SU-DHL-6 (cell line): ENCODE measurements at regions not wholly inside any gene's neighbourhood (a gene's known extent, or its start where the extent isn't known, plus 50 kb on each side); places are given as distances from the start of the nearest gene placed in this dataset.

ENCODE experiments used
- H2AFZ ChIP-seq: fragments of 200-600 bp; sonication (generic); 2 replicates; pipeline ENCODE4 v1.6.1; 2014; ENCODE audit warnings: low read depth, mild to moderate bottlenecking, moderate library complexity, mixed read lengths, antibody characterized with exemption, low read length; ENCODE audit not compliant: severe bottlenecking
- H3F3A ChIP-seq: fragments of 200-600 bp; shearing (Covaris generic); 2 replicates; pipeline ENCODE4 v1.6.0; 2016; ENCODE audit warnings: antibody characterized with exemption, mild to moderate bottlenecking; ENCODE audit not compliant: insufficient read depth
- H3K27ac ChIP-seq: fragments of 200-600 bp; sonication (generic); 2 replicates; pipeline ENCODE4 v1.5.1; 2016; ENCODE audit warnings: low read depth, mild to moderate bottlenecking, low read length, moderate library complexity, mixed read lengths
- H3K27me3 ChIP-seq: fragments of 200-600 bp; sonication (generic), shearing (Covaris generic); 2 replicates; pipeline ENCODE4 v1.6.0; 2014; ENCODE audit warnings: mild to moderate bottlenecking, low read length
- H3K36me3 ChIP-seq: fragments of 200-600 bp; sonication (generic); 2 replicates; pipeline ENCODE4 v1.6.1; 2014; ENCODE audit warnings: mild to moderate bottlenecking, low read length, mixed read lengths
- H3K4me2 ChIP-seq: fragments of 300-600, 200-600 bp; shearing (Covaris generic), sonication (generic); 2 replicates; pipeline ENCODE4 v1.6.0; 2014; ENCODE audit warnings: low read length, low read depth, mild to moderate bottlenecking; ENCODE audit not compliant: poor library complexity, severe bottlenecking
- H3K4me3 ChIP-seq: fragments of 200-600 bp; sonication (generic); 2 replicates; pipeline ENCODE4 v1.5.1; 2014; ENCODE audit warnings: antibody characterized with exemption, low read length, mild to moderate bottlenecking, mixed read lengths; ENCODE audit not compliant: insufficient read depth, poor library complexity, severe bottlenecking
- H3K79me2 ChIP-seq: fragments of 200-600 bp; sonication (generic); 2 replicates; pipeline ENCODE4 v1.6.1; 2014; ENCODE audit warnings: mild to moderate bottlenecking, low read length, moderate library complexity; ENCODE audit not compliant: insufficient read depth
- H3K9ac ChIP-seq: fragments of 200-600 bp; sonication (generic); 2 replicates; pipeline ENCODE4 v1.7.0; 2014; ENCODE audit warnings: mild to moderate bottlenecking, low read length
- H3K9me2 ChIP-seq: fragments of 200-600 bp; sonication (generic); replicated peaks from 2 replicates; pipeline ENCODE4 v1.6.1; 2014; ENCODE audit warnings: low read length; ENCODE audit not compliant: insufficient read depth
- H3K9me3 ChIP-seq: fragments of 200-600 bp; sonication (generic); 2 replicates; pipeline ENCODE4 v1.6.1; 2014; ENCODE audit warnings: low read length, mixed read lengths; ENCODE audit not compliant: insufficient read depth
- H4K20me1 ChIP-seq: fragments of 200-600 bp; sonication (generic); 2 replicates; pipeline ENCODE4 v1.6.1; 2014; ENCODE audit warnings: low read depth, mild to moderate bottlenecking, antibody characterized with exemption, low read length, moderate library complexity, mixed read lengths
- CTCF ChIP-seq: fragments of 200-600 bp; sonication (generic); IDR thresholded peaks from one replicate; pipeline ENCODE4 v1.5.1; 2017; ENCODE audit warnings: antibody characterized with exemption, mild to moderate bottlenecking, low read length, moderate library complexity; ENCODE audit not compliant: insufficient read depth, poor library complexity, severe bottlenecking
- EZH2phosphoT487 ChIP-seq: fragments of 200-600 bp; sonication (generic), shearing (Covaris generic); conservative IDR thresholded peaks from 2 replicates; pipeline ENCODE4 v1.6.1; 2018; ENCODE audit warnings: mild to moderate bottlenecking, antibody characterized with exemption, low read length, moderate library complexity, mixed read lengths

GRCh38 chr6:116982401-116982800, 105.4 kb downstream of the RFX6 start:
- H3K4me2 ChIP-seq = no peak overlapping the region
- H3K9ac ChIP-seq = no peak overlapping the region
- no peak overlapping the region for H2AFZ ChIP-seq
- H4K20me1 ChIP-seq = no peaks in the 10 kb centered on the region
- no peak overlapping the region for H3K4me3 ChIP-seq
- TF ChIP-seq EZH2phosphoT487 (no peak), CTCF (no peak)
- H3F3A ChIP-seq = no peaks in the 10 kb centered on the region
- H3K9me2 ChIP-seq = no peaks in the 10 kb centered on the region
- H3K36me3 ChIP-seq = no peaks in the 10 kb centered on the region
- no peaks in the 10 kb centered on the region for H3K79me2 ChIP-seq
- no peaks in the 10 kb centered on the region for H3K9me3 ChIP-seq
- no peaks in the 10 kb centered on the region for H3K27me3 ChIP-seq
- H3K27ac ChIP-seq = no peak overlapping the region

- H3K9ac ChIP-seq = no peak overlapping the region
- H3K27me3 ChIP-seq = no peaks in the 10 kb centered on the region
- H2AFZ ChIP-seq = no peak overlapping the region
- no peak overlapping the region for H3K27ac ChIP-seq
- H3K9me3 ChIP-seq = no peaks in the 10 kb centered on the region
- H3F3A ChIP-seq = no peaks in the 10 kb centered on the region
- no peak overlapping the region for H3K4me3 ChIP-seq
- TF ChIP-seq CTCF (no peak), EZH2phosphoT487 (no peak)
- H3K4me2 ChIP-seq = no peak overlapping the region
- no peaks in the 10 kb centered on the region for H3K79me2 ChIP-seq
- no peaks in the 10 kb centered on the region for H3K36me3 ChIP-seq
- no peaks in the 10 kb centered on the region for H3K9me2 ChIP-seq
- H4K20me1 ChIP-seq = no peaks in the 10 kb centered on the region
Observed at GRCh38 chr6:116983375-116983774, 106.3 kb downstream of the RFX6 start.

GRCh38 chr6:116986819-116987218, 109.8 kb downstream of the RFX6 start:
- no peaks in the 10 kb centered on the region for H3K9me2 ChIP-seq
- no peaks in the 10 kb centered on the region for H3K27me3 ChIP-seq
- H3K36me3 ChIP-seq = no peaks in the 10 kb centered on the region
- H4K20me1 ChIP-seq = no peaks in the 10 kb centered on the region
- no peak overlapping the region for H3K27ac ChIP-seq
- no peaks in the 10 kb centered on the region for H3K9me3 ChIP-seq
- H3F3A ChIP-seq = no peaks in the 10 kb centered on the region
- no peaks in the 10 kb centered on the region for H3K79me2 ChIP-seq
- no peak overlapping the region for H3K4me3 ChIP-seq
- TF ChIP-seq EZH2phosphoT487 (no peak), CTCF (no peak)
- no peak overlapping the region for H3K9ac ChIP-seq
- no peak overlapping the region for H3K4me2 ChIP-seq
- H2AFZ ChIP-seq = no peak overlapping the region
